NCI-H82 treated with DMSO at 0.1 percent for 48 hours (cell line): ENCODE measurements at regions not wholly inside any gene's neighbourhood (a gene's known extent, or its start where the extent isn't known, plus 50 kb on each side); places are given as distances from the start of the nearest gene placed in this dataset.
A peak's percentile ranks its signal among the peaks of the same experiment; 100 is the strongest.
"Not testable (repeated sequence)": the region's sequence is repeated elsewhere in the genome, so short reads cannot be mapped to it uniquely, and the experiment has no call there.

Experiments used
- DNase-seq: peaks from one replicate; lab custom pipeline; 2025; ENCODE audit not compliant: unreplicated experiment; lab: John Stamatoyannopoulos, UW

- no peak for DNase-seq
Observed at GRCh38 chrX:40530509-40530908, 50.3 kb upstream of the ATP6AP2 start.

GRCh38 chrX:40527543-40527942, 53.2 kb upstream of the ATP6AP2 start:
- no peak for DNase-seq

DNA sequence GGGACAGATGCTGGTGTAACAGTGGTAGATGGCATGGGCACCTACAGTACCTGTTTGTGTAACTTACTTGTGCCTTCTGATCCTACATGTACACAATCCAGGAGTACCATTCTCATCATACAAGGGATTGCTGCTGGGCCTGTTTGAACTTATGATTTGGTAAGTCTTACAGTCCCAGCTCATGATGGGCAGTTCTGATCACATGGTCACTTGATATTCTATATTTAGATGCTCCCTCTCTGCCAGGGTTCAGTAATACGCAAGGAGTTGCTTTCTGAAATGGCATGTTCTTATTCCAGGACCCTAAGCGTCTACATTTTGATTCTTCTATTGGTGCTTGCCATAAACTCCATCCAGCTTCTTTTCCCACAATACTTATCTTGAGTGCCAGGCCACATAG, 54.4 kb upstream of the ATP6AP2 start:
- DNase-seq = no peak

- DNase-seq = not testable (repeated sequence)
Observed at GRCh38 chrX:40525901-40526300, 54.9 kb upstream of the ATP6AP2 start.

GRCh38 chrX:40524423-40524822, 56.3 kb upstream of the ATP6AP2 start:
- DNase-seq = no peak

DNA sequence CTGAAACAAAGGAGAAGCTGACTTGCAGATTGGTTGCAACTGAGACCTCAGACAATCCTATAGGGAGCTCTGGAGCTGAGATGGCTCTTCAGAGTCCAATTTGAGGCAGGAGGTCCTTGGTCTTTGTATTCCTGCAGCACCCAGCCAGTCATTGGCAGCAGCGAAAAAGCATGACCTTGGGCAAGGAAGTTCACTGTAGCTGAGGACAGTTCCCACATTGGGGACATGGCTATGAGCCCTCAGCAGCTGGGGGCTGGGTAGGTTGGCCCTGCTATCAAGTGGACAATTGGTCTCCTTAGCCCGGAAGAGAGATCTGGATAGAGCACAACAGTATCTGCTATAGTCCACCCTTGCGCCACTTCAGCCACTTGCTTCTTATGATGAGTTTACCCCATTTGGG, 56.9 kb upstream of the ATP6AP2 start:
- no peak for DNase-seq

- DNase-seq = no peak
Observed at GRCh38 chrX:40521868-40522450, 58.8 kb upstream of the ATP6AP2 start.

GRCh38 chrX:40514376-40514775, 66.4 kb upstream of the ATP6AP2 start:
- DNase-seq = no peak

- no peak for DNase-seq
Observed at GRCh38 chrX:40513835-40514234, 66.9 kb upstream of the ATP6AP2 start.

GRCh38 chrX:40513012-40513411, 67.8 kb upstream of the ATP6AP2 start:
- DNase-seq = no peak

GRCh38 chrX:40511258-40511657, 69.5 kb upstream of the ATP6AP2 start:
- DNase-seq = no peak

- DNase-seq = no peak
Observed at GRCh38 chrX:40508560-40508959, 72.2 kb upstream of the ATP6AP2 start.

GRCh38 chrX:40506201-40506985, 74.4 kb upstream of the ATP6AP2 start:
- no peak for DNase-seq

- no peak for DNase-seq
Observed at GRCh38 chrX:40504801-40505605, 75.8 kb upstream of the ATP6AP2 start.

DNA sequence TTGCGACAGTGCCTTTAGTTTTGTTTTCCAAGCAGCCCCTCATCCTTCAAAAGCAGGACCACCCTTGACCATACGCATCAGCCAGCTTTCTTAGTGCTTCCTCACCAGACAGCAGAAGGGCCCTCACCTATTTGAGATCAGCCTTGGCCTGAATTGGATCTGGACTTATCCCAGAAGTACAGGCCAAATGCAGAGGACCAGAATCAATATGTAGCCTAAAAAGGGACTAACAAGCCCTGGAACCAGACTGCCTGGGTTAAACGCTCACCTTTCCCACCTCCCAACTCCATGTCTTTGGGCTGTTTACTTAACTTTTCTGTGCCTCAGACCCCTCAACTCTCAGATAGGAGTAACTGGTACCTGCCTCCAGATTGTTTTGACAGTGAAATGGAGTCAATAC, 77.7 kb upstream of the ATP6AP2 start:
- no peak for DNase-seq

DNA sequence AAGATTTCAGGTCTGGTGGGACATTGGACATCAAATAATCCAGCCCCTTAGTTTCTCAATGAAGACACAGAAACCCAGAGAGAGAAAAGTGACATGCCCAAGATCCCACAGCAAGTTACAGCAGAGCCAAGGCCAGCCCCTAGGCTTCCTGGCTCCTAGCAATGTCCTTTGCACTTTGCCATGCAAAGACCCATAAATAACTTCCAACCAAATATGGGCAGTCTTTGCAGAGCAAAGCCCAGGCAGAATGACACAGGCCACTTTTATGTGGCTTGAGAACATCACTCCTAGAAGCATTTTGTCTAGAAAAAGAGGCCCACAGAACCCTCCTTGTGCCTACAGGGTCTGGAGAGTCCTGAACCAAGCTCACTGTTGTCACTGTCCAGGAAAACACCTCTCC, 78.1 kb upstream of the ATP6AP2 start:
- no peak for DNase-seq

DNA sequence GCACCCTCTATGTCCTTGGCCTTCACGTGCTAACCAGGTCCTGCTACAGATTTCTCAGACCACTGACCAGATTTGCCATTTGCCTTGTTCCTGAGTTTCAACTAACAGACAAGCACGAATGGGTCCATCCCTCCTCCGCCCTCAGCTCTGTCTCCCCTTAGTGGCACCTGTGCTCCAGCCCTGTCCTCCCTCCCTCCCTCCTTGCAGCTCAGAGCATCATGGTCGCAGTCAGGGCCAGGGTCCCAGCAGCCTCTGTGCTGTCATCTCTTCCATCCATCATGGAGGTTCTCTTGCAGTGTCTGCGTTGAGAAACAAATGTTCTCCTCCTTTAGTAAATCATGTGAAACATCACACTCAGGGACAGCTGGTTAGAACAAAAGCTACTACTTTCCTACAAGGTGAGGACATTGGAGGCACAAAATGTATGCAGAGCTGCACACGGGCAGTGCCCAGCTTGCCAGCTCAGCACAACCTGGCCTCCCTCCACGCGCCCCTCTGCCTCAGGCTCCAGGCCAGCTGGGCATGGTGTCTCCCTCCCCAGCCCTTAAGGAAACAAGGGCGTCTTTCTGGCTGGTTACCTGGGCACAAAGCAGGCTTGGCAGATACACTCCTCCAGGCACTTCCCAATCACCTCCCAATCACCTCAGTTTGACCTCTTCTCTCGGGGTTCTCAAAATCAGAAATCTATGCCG, 79.5 kb upstream of the ATP6AP2 start:
- no peak for DNase-seq

GRCh38 chrX:40496728-40497127, 84.0 kb upstream of the ATP6AP2 start:
- DNase-seq = peak; percentile 25

DNA sequence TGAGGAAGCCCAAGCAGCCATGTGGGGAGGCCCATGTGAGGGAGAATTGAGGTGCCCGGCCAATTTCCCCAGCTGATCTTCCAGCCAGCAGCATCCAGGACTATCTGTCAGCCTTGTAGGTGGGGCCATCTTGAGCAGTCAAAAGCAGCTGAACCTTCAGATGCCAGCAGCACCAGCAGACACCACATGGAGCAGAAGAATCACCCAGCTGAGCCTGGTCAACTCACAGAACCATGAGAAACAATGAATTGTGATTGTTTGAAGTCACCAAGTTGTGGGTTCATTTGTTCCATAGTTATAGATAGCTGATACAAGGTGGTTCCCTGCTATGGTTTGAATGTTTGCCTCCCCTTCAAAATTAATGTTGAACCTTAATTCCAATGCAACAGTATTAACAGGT, 85.1 kb upstream of the ATP6AP2 start:
- DNase-seq = no peak

GRCh38 chrX:40494005-40494404, 86.8 kb upstream of the ATP6AP2 start:
- DNase-seq = no peak

DNA sequence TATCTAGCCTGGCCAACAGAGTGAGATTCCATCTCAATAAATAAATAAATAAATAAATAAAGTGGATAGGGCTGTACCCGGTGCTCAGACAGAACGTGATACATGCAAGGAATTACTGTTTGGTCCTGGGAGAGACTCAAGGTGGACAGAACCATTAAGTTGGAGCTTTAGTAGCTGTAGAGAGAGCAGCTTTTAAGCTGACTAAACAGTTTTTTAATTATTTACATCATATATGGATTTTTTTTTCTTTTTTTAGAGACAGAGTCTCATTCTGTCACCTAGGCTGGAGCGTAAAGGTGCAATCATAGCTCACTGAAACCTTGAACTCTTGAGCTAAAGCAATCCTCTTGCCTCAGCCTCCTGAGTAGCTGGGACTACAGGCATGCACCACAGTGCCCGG, 92.5 kb upstream of the ATP6AP2 start:
- no peak for DNase-seq
